ENCODE measurements at regions not wholly inside any gene's neighbourhood (a gene's known extent, or its start where the extent isn't known, plus 50 kb on each side); places are given as distances from the start of the nearest gene placed in this dataset.

- no peak for TF ChIP-seq YY1 (IDR thresholded peaks at IDR 0.05; ENCODE audit: insufficient read depth, insufficient read length)
- TF ChIP-seq ZNF274 (IDR thresholded peaks at IDR 0.05; ENCODE audit: low read depth, low read length) = no peak
- TF ChIP-seq SUZ12 (IDR thresholded peaks at IDR 0.05; ENCODE audit: extremely low read depth, insufficient read depth, insufficient read length) = no peak
Observed at GRCh38 chr6:100988391-100988984, 107.4 kb upstream of the ASCC3 start.

All from NT2/D1 (cell line).